AG09309 (cell line): ENCODE measurements at regions not wholly inside any gene's neighbourhood (a gene's known extent, or its start where the extent isn't known, plus 50 kb on each side); places are given as distances from the start of the nearest gene placed in this dataset.

Experiments used
- DNase-seq: peaks from one replicate; pipeline ENCODE4 v3.0.0-alpha.2; 2010; ENCODE audit warnings: low read depth
- H3K4me3 ChIP-seq: 2 replicates; pipeline ENCODE4 v1.5.1; 2011; ENCODE audit warnings: mild to moderate bottlenecking, low read depth, low read length, moderate library complexity; ENCODE audit not compliant: control insufficient read depth
- TF ChIP-seq, protein P1 (sequence below): IDR thresholded peaks from 2 replicates; pipeline ENCODE4 v1.5.1; 2011; ENCODE audit warnings: mild to moderate bottlenecking, low read depth, low read length, inconsistent platforms; ENCODE audit not compliant: insufficient read depth, control insufficient read depth; ENCODE audit errors: missing control alignments

DNA sequence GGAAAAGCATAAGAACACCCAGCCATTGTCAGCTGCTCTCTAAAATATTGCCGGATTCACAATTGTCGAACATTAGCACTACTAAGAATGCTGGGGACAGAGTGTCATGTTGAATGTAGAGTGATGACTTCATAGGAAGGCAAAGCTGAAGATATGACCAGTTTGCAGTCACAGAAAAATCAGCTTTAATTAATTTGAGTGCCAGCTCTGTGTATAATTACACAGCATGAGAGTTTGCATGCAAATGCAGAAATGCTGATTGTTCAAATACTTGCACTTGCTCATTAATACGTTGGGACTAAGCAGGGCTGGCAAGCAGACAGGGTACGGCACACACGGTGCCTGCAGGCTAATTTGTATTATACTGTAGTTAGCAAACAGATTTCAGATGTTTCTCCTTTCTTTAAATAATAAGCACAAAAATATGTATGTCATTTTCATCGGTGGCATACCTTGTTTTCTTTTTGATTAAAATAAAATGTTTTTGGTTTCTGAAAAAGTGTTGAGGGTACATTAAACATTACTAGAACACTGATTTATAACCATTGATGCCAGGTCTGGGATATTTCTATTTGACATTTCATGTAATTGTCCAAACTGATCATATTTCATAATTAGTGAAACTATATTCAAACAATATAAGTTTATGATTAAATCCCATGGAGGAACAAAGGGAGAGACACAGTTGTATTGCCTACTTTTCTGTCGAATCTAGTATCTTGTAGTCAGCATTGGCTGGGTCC, 99.8 kb upstream of the ADGRL2 start:
- no peak overlapping the region for H3K4me3 ChIP-seq
- no peak for DNase-seq
- TF ChIP-seq, protein P1, sequence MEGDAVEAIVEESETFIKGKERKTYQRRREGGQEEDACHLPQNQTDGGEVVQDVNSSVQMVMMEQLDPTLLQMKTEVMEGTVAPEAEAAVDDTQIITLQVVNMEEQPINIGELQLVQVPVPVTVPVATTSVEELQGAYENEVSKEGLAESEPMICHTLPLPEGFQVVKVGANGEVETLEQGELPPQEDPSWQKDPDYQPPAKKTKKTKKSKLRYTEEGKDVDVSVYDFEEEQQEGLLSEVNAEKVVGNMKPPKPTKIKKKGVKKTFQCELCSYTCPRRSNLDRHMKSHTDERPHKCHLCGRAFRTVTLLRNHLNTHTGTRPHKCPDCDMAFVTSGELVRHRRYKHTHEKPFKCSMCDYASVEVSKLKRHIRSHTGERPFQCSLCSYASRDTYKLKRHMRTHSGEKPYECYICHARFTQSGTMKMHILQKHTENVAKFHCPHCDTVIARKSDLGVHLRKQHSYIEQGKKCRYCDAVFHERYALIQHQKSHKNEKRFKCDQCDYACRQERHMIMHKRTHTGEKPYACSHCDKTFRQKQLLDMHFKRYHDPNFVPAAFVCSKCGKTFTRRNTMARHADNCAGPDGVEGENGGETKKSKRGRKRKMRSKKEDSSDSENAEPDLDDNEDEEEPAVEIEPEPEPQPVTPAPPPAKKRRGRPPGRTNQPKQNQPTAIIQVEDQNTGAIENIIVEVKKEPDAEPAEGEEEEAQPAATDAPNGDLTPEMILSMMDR, result no peak

DNA sequence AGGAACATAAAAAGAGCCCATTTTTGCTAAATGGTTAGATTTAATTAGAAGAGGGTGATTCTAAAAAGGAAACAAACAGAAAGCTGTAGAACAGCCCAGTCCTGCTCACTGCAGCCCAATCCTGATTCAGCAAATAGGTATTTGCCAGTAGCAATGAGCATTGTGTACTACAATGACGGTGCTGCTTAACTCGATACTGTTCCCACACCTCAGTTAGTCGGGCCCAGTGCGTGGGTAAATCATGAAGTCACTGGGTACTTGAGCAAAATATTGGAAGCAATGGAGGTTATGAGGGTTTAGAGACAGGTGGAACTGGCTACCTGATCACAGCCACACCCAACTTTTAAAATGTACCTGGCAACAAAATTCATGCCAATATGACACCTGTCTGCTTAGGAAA, 101.5 kb upstream of the ADGRL2 start:
- TF ChIP-seq, protein P1, result no peak

DNA sequence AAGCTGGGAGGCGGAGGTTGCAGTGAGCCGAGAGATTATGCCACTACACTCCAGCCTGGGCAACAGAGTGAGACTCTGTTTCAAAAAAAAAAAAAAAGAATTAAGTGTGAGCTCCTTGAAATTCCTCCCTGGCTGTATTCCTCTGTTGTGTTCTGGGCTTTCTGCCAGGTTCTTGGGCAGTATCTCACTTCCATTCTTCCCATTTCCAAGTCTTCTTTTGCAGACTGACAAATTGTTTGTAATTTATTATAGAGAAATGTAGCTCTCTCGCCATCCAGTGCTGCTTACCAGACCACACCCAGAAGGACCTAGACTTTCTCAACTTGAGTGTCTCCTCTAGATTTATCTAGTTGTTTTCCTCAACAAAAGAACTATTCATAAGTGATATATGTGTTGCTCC, 105.0 kb upstream of the ADGRL2 start:
- DNase-seq, result no peak
- TF ChIP-seq, protein P1, result no peak
- no peak overlapping the region for H3K4me3 ChIP-seq

More for the DNA sequence above, 101.5 kb upstream of the ADGRL2 start:
- no peak for DNase-seq
- no peak overlapping the region for H3K4me3 ChIP-seq

DNA sequence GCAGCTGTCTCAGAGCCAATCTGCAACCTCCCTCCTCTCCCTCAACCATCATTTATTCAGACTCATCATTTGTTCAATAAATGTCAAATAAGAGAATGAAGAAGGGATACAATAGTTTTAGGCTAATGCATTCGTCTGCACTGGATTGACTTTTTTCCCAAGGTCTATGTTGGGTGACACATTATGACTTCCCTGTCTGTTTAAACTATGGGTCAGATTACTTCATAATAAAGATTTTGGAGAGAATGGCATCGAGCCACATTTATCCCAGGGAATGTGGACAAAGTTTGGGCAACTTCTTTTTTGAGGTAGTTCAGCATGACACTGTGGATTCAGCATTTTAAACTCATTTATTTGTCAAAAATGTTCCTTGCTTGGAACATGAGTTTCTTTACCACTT, 107.4 kb upstream of the ADGRL2 start:
- TF ChIP-seq, protein P1, result no peak
- DNase-seq, result no peak
- no peak overlapping the region for H3K4me3 ChIP-seq

DNA sequence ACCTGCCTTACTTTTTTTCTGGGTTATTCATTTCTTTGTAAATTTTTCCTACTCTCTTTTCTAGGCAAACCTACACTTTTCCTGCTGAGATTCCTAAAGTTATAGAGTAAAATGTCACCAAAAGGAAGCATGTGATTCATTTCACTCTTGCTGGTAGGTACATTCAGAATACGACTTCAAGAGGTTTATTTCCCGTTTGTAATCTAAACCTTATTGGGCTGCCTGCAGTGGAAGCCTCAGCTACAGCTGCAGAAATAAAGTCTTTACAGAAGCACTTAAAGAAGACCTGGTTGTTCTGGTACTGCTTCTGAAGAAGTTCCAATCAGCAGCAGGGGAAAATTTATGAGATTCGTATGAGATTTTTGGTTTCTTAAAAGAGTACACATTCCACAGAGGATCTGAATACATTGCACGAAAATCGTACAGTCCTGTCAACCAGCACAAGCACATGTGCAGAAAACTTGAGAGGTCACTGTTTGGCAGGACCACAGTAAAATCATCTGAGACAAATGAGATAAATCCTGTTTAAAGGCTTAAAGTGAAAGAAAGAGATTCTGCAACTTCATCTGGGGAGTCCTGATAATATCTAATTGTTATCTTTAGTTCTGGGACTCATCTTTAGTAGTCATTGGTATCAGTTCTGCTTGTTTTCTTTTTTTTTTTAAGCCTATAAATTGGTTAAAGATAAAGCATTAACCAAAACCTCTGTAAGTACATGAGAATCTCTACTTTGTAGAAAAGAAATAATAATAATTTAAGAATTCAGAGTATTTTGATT, 109.9 kb upstream of the ADGRL2 start:
- DNase-seq, result no peak
- H3K4me3 ChIP-seq, result no peak overlapping the region
- TF ChIP-seq, protein P1, result no peak

DNA sequence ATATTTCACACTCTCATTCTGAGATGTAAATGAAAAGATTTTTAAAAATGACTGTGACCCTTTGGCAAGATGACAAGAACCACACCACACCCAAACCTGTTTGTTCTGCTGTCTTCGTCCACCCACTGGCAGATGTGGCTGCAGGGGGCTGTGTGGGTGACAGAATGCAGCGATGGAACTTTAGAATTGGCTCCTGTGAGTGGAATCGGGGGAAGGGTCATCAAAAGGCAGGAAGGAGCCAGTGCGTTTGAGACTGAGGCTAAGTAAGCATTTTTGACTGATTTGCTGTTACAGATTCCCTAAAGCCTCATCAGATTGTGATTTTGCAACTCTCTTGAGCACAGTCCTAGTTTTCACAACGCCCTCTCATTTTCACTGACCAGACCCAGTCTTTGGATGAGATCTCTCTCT, 111.2 kb upstream of the ADGRL2 start:
- H3K4me3 ChIP-seq, result no peak overlapping the region; the same call in 1 of the 2 replicates
- TF ChIP-seq, protein P1, result no peak
- no peak for DNase-seq
